GM12891 (cell line): ENCODE measurements at regions not wholly inside any gene's neighbourhood (a gene's known extent, or its start where the extent isn't known, plus 50 kb on each side); places are given as distances from the start of the nearest gene placed in this dataset.

Source experiments
- POLR2A ChIP-seq: IDR thresholded peaks from 2 replicates; pipeline ENCODE4 v1.6.1; 2011; ENCODE audit warnings: low read depth, low read length, control low read depth
- SPI1 ChIP-seq: IDR thresholded peaks from 2 replicates; pipeline ENCODE4 v1.6.1; 2011; ENCODE audit warnings: low read depth, low read length, control low read depth

DNA sequence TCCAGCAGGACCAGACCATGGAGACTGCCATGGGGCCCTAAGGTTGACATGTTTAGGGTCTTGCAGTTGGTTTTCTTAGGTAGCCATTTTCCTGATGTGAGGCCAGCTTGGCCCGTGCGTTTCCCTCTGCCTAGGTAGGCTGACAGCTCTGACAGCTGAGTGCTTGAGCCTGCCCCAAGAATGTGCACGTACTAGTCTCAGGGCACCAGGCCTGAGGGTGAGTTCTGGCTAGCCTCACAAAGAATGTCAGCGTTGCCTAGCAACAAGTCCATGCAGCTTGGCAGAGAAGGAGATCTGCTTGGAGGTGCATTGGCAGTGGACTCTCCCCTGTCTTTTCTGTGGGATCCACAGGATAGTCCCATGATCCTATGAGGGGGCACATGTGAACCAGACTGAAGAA, 336.0 kb upstream of the TSPY4 start:
- TF ChIP-seq POLR2A (no peak), SPI1 (no peak)
